ENCODE measurements at regions not wholly inside any gene's neighbourhood (a gene's known extent, or its start where the extent isn't known, plus 50 kb on each side); places are given as distances from the start of the nearest gene placed in this dataset.

- no peak for FAIRE-seq
- ChIA-PET RAD21 (ENCODE audit: unreplicated experiment) (no interaction called here), SMC1A (ENCODE audit: uncharacterized antibody, unreplicated experiment) (no interaction called here), CTCF (no interaction called here), POLR2A (no interaction called here)
- TF ChIP-seq ZSCAN29 (IDR thresholded peaks at IDR 0.05) = no peak
- TF ChIP-seq EGR1 (IDR thresholded peaks at IDR 0.05; ENCODE audit: borderline replicate concordance in 1 of 2, low read depth in 2 of 2, low read length in 2 of 2) = no peak
- no peak for TF ChIP-seq HSF1 (IDR thresholded peaks at IDR 0.05; ENCODE audit: low read depth, low read length)
- TF ChIP-seq NR2C1 (IDR thresholded peaks at IDR 0.05) = no peak
- Histone ChIP-seq H3K9me3 (replicated peaks; ENCODE audit: control insufficient read depth, insufficient read depth, low read length) (no peaks in the 10 kb centered on the region), H3K27me3 (replicated peaks in 1 of 2; ENCODE audit: control insufficient read depth in 2 of 2, insufficient read depth in 2 of 2, low read length in 1 of 2) (no peaks in the 10 kb centered on the region), H3K79me2 (ENCODE audit: control insufficient read depth, insufficient read depth, low read length) (no peaks in the 10 kb centered on the region), H3K4me2 (ENCODE audit: control insufficient read depth, insufficient read depth) (no peak overlapping the region), H3K9ac (ENCODE audit: control insufficient read depth, insufficient read depth, low read length) (no peak overlapping the region), H3K36me3 (ENCODE audit: control insufficient read depth in 2 of 2, insufficient read depth in 2 of 2, low read length in 1 of 2) (no peaks in the 10 kb centered on the region), H3K27ac (ENCODE audit: control insufficient read depth, insufficient read depth) (no peak overlapping the region), H3K4me3 (no peak overlapping the region), H3K4me1 (ENCODE audit: control insufficient read depth, insufficient read depth, low read length) (no peaks in the 10 kb centered on the region), H2AFZ (ENCODE audit: control insufficient read depth, low read depth, low read length) (no peak overlapping the region), H4K20me1 (ENCODE audit: control insufficient read depth, insufficient read depth) (no peaks in the 10 kb centered on the region)
- in situ Hi-C loops (cut with MboI) = no loop called here
- no peak for DNase-seq (ENCODE audit: low read depth, low spot score)
- WGBS (ENCODE audit: insufficient coverage, insufficient replicate concordance, low lambda C conversion rate, missing lambda C conversion rate) = 0% methylated on average over 2 of the region's 2 CpGs
- ATAC-seq = no peak
- intact Hi-C loops (cut with micrococcal nuclease; ENCODE audit: unreplicated experiment) = no loop called here
- no TSS peak for BruUV-seq (replicated peaks)
These were observed 504.1 kb upstream of the ANKRD30A start for GRCh38 chr10:36621346-36621745.

DNA sequence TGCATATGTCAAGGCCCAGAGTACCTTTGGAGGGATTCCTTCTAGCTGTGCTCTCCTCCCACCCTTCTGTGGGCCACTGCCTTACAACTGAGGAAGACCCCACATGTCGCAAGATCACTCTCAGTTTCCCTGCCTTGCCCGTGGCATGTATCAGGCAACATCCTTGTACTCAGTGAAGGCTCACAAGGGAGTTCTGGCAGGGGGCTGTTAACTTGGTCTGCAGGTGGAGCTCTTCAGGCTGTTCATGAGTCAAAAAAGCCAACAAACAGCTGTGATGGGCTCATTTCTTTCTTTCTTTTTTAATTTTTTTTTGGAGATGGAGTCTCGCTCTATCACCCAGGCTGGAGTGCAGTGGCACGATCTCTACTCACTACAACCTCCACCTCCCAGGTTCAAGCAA is 513.0 kb upstream of the ANKRD30A start:
- Histone ChIP-seq H3K4me1 (ENCODE audit: control insufficient read depth, insufficient read depth, low read length) (no peaks in the 10 kb centered on the region), H3K4me3 (no peak overlapping the region), H3K36me3 (ENCODE audit: control insufficient read depth in 2 of 2, insufficient read depth in 2 of 2, low read length in 1 of 2) (no peaks in the 10 kb centered on the region), H3K27ac (ENCODE audit: control insufficient read depth, insufficient read depth) (no peak overlapping the region), H3K27me3 (replicated peaks in 1 of 2; ENCODE audit: control insufficient read depth in 2 of 2, insufficient read depth in 2 of 2, low read length in 1 of 2) (no peaks in the 10 kb centered on the region), H2AFZ (ENCODE audit: control insufficient read depth, low read depth, low read length) (no peak overlapping the region), H3K4me2 (ENCODE audit: control insufficient read depth, insufficient read depth) (no peak overlapping the region), H3K79me2 (ENCODE audit: control insufficient read depth, insufficient read depth, low read length) (no peaks in the 10 kb centered on the region), H3K9me3 (replicated peaks; ENCODE audit: control insufficient read depth, insufficient read depth, low read length) (no peaks in the 10 kb centered on the region), H3K9ac (ENCODE audit: control insufficient read depth, insufficient read depth, low read length) (no peak overlapping the region), H4K20me1 (ENCODE audit: control insufficient read depth, insufficient read depth) (no peaks in the 10 kb centered on the region)
- TF ChIP-seq TCF12 (IDR thresholded peaks at IDR 0.05; ENCODE audit: low read depth, low read length) (no peak), FOS (IDR thresholded peaks at IDR 0.05; ENCODE audit: borderline replicate concordance, extremely low read depth, insufficient read length) (no peak)
- TF ChIP-seq, protein P1, sequence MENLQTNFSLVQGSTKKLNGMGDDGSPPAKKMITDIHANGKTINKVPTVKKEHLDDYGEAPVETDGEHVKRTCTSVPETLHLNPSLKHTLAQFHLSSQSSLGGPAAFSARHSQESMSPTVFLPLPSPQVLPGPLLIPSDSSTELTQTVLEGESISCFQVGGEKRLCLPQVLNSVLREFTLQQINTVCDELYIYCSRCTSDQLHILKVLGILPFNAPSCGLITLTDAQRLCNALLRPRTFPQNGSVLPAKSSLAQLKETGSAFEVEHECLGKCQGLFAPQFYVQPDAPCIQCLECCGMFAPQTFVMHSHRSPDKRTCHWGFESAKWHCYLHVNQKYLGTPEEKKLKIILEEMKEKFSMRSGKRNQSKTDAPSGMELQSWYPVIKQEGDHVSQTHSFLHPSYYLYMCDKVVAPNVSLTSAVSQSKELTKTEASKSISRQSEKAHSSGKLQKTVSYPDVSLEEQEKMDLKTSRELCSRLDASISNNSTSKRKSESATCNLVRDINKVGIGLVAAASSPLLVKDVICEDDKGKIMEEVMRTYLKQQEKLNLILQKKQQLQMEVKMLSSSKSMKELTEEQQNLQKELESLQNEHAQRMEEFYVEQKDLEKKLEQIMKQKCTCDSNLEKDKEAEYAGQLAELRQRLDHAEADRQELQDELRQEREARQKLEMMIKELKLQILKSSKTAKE (IDR thresholded peaks at IDR 0.05; ENCODE audit: low read depth, poor library complexity, severe bottlenecking) = no peak
- WGBS (ENCODE audit: insufficient coverage, insufficient replicate concordance, low lambda C conversion rate, missing lambda C conversion rate) = 57% methylated on average over 4 of the region's 4 CpGs
- ChIA-PET POLR2A (no interaction called here), CTCF (no interaction called here), RAD21 (ENCODE audit: unreplicated experiment) (no interaction called here), SMC1A (ENCODE audit: uncharacterized antibody, unreplicated experiment) (no interaction called here)
- in situ Hi-C loops (cut with MboI) = no loop called here
- DNase-seq (ENCODE audit: low read depth, low spot score) (no peak), FAIRE-seq (no peak), ATAC-seq (no peak)
- intact Hi-C loops (cut with micrococcal nuclease; ENCODE audit: unreplicated experiment) = no loop called here
- BruUV-seq (replicated peaks) = no TSS peak
